ENCODE measurements at regions not wholly inside any gene's neighbourhood (a gene's known extent, or its start where the extent isn't known, plus 50 kb on each side); places are given as distances from the start of the nearest gene placed in this dataset.
"Not testable (repeated sequence)": the region's sequence is repeated elsewhere in the genome, so short reads cannot be mapped to it uniquely, and the experiment has no call there.

DNA sequence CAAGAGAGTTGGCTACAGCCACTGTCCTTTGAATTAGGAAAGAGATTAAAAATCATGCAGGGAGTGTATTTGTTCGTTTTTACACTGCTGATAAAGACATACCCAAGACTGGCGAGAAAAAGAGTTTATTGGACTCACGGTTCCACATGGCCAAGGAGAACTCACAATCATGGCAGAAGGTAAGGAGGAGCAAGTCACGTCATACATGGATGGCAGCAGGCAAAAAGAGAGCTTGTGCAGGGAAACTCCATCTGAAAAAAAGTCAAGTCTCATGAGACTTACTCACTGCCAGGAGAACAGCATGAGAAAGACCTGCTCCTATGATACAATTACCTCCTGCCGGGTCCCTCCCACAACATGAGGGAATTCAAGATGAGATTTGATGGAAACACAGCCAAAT is 1595.2 kb downstream of the KCNT2 start:
- no peak for DNase-seq

DNA sequence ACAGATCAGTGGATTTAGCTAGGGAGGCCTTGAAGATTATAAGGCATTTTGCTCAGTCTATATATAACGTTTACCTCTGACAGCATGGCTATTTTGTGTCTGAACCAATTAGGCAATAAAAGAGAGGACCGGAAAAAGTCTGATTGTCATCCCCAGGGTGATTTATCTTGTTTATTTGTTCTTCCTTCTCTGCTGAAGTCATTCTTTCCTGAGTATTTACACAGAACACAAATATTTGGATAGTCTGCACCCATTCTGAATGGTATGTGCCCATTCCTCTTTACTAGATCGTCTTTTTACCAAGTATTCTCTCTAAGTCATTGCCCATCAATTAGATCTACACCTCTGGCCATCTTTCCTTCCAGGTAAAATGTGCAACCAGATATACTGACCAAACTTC is 1602.9 kb downstream of the KCNT2 start:
- no peak for DNase-seq

- no peak for DNase-seq
These were observed 1617.8 kb downstream of the KCNT2 start for GRCh38 chr1:194990483-194990882.

- DNase-seq = no peak
These were observed 1632.3 kb downstream of the KCNT2 start for GRCh38 chr1:194975913-194976312.

DNA sequence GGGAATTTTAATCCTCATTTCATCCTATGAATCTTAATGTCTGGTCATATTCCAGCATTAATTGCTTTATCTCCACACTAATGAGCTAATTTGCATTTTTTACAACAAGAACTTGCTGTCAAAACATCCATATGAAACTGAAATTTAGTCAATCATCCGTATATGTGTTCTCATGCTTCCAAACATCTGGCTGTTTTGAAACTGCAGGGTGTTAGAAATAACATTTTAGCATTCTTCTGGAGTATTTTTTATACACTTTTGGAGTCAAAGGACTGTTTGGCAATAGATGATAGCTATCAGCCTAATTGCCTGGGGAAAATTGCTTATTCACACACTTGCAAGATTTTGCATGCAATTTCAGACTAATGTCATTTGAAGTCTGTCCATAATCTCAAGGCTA is 1639.3 kb downstream of the KCNT2 start:
- no peak for DNase-seq

DNA sequence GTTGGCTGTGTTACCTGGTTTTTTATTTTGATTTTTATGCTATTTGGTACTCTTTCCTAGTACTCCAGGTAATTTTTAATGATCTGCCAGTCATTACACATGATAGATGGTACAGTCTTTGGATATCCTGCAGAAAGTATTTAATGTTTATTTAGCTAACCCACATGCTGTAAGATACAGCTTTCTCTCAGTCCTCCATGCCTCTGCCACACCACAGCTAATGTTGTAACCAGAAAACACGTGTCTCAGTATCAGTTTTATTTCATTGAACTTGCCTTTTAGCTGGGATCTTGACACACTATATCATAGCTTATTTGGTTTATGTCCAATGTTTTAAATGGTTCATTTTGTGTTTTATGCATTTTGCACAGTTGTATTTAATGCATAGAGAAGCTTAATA is 1648.4 kb downstream of the KCNT2 start:
- no peak for DNase-seq

- no peak for DNase-seq
These were observed 1656.1 kb downstream of the KCNT2 start for GRCh38 chr1:194952171-194952570.

DNA sequence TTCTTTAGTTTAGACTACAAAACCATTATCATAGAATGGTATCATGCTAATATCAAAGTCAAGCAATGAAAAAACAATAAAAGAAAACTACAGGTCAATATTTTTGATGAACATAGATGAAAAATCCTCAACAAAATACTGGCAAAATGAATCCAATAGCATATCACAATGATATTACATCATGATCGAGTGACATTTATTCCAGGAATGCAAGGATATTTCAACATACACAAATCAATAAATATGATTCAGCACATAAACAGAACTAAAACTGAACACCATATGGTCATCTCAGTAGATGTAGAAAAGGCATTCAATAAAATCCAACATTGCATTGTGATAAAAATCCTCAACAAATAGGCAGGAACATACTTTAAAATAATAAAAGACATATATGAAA is 1657.7 kb downstream of the KCNT2 start:
- no peak for DNase-seq

GRCh38 chr1:194940336-194941030 is 1667.8 kb downstream of the KCNT2 start:
- DNase-seq = no peak

GRCh38 chr1:194935864-194936263 is 1672.4 kb downstream of the KCNT2 start:
- DNase-seq = no peak

DNA sequence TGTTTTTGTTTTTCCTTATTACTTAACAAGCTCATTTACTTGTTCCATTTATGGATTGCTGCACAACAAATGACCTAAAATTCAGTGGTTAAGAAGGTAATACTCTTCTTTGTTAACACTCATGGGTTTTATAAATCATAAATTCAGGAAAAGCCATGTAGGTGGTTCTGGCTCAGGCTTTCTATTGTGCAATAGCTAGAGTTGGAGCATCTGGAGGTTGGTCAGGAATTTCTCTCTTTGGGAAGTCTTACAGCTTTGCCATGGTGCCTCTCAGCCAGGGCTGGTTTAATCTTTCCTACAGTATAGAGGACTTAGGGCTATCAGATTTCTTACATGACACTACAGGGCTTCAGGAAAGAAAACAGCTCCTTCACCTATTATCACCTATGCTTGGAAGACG is 1677.1 kb downstream of the KCNT2 start:
- no peak for DNase-seq

DNA sequence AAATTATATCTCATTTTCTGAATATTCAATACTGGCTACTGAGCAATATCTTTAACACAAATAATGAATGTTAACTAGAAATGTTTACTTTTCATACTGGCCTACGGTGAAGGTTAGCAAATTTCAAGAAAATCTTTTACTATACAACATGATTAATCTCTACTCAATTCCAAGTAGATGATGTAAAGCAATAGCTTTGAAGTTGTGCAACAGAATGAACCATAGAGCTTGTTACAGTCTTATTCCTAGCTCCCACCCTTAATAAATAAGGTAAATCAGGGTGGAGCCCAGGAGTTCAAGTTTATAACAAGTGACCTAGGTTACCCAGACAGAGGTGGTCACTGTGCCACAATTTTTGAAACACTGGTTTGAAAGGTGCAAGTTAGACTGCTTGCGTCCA is 1678.1 kb downstream of the KCNT2 start:
- no peak for DNase-seq

GRCh38 chr1:194929357-194929756 is 1678.9 kb downstream of the KCNT2 start:
- DNase-seq = no peak

GRCh38 chr1:194919146-194919545 is 1689.1 kb downstream of the KCNT2 start:
- DNase-seq = no peak

GRCh38 chr1:194917769-194918168 is 1690.5 kb downstream of the KCNT2 start:
- DNase-seq = no peak

DNA sequence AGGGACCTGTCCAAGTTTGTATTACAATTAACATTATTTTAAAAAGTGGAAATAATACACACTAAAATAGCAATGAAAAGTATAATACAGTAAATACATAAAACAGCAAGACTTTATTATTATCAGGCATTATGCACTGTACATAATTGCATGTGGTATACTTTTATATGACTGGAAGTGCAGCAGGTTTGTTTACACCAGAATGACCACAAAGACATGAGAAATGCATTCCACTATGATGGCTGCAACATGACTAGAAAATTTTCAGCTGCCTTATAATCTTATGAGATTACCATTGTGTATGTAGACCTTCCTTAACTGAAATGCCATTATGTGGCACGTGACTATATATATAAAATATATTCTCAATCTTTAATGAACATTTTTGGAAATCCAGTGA is 1699.6 kb downstream of the KCNT2 start:
- no peak for DNase-seq

- DNase-seq = no peak
These were observed 1704.7 kb downstream of the KCNT2 start for GRCh38 chr1:194903524-194903923.

DNA sequence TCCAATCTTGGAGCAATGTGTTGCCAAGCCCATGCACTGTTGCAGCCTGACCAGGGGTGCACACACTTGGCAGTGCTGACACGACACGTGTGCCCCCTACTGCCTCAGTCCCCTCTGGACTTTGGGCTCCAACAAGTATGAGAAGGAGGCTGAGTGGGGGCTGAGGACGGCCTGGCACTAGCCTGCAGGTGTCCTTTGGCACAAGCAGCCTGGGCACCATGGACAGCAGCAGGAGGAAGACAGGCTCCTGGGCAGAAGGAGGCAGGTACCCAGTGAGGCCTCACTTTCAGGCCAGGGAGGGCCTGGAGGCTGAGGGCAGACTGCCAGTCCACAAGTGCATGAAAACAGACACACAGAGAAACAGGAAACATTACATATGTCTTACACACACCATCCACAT is 1702.9 kb upstream of the B3GALT2 start:
- peak; percentile 10 for DNase-seq

- DNase-seq = no peak
These were observed 1684.4 kb upstream of the B3GALT2 start for GRCh38 chr1:194870860-194871259.

DNA sequence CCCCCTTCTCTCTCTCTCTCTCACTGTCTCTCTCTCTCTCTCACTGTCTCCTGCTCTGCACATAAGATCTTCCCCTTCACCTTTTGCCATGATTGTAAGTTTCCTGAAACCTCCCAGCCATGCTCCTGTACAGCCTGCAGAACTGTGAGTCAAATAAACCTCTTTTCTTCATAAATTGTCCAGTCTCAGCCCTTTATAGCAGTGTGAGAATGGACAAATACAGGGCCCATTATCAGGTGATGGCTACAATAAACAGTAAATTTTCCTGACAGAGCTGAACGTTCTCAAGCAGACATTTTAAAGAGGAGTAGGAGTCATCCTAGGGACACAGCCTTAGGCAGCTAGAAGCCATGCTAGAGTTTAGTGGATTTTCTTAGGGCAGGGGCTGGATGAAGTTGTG is 1679.7 kb upstream of the B3GALT2 start:
- no peak for DNase-seq

- DNase-seq = peak; percentile 5
These were observed 1679.0 kb upstream of the B3GALT2 start for GRCh38 chr1:194865383-194865782.

GRCh38 chr1:194862129-194862528 is 1675.7 kb upstream of the B3GALT2 start:
- no peak for DNase-seq

- no peak for DNase-seq
These were observed 1674.1 kb upstream of the B3GALT2 start for GRCh38 chr1:194860248-194861201.

- DNase-seq = not testable (repeated sequence)
These were observed 1673.2 kb upstream of the B3GALT2 start for GRCh38 chr1:194859481-194860154.

Measured in RPMI8226 (cell line).